ENCODE measurements at regions not wholly inside any gene's neighbourhood (a gene's known extent, or its start where the extent isn't known, plus 50 kb on each side); places are given as distances from the start of the nearest gene placed in this dataset.
"Not testable (repeated sequence)": the region's sequence is repeated elsewhere in the genome, so short reads cannot be mapped to it uniquely, and the experiment has no call there.

- no peaks in the 10 kb centered on the region for H3K4me1 Mint-ChIP-seq (ENCODE audit: low read depth, unreplicated experiment)
- no peaks in the 10 kb centered on the region for H3K36me3 Mint-ChIP-seq (ENCODE audit: unreplicated experiment)
- DNase-seq, result no peak
- TF ChIP-seq CTCF (IDR thresholded peaks at IDR 0.05; ENCODE audit: partially characterized antibody, unreplicated experiment), result no peak
- H3K27me3 Mint-ChIP-seq (ENCODE audit: unreplicated experiment), result no peaks in the 10 kb centered on the region
- H3K9me3 Mint-ChIP-seq (ENCODE audit: unreplicated experiment), result no peaks in the 10 kb centered on the region
- no peak overlapping the region for H3K27ac Mint-ChIP-seq (ENCODE audit: unreplicated experiment)
- no peak overlapping the region for H3K4me3 Mint-ChIP-seq (ENCODE audit: unreplicated experiment)
Measured at GRCh38 chr14:43297794-43298193, 1209.3 kb downstream of the FSCB start.

GRCh38 chr14:43296061-43296460 lies 1211.0 kb downstream of the FSCB start:
- not testable (repeated sequence) for H3K4me3 Mint-ChIP-seq (ENCODE audit: unreplicated experiment); H3K27ac Mint-ChIP-seq (ENCODE audit: unreplicated experiment); DNase-seq; H3K9me3 Mint-ChIP-seq (ENCODE audit: unreplicated experiment); H3K27me3 Mint-ChIP-seq (ENCODE audit: unreplicated experiment); H3K36me3 Mint-ChIP-seq (ENCODE audit: unreplicated experiment); H3K4me1 Mint-ChIP-seq (ENCODE audit: low read depth, unreplicated experiment)

GRCh38 chr14:43285575-43285974 lies 1221.5 kb downstream of the FSCB start:
- Mint-ChIP-seq H3K27me3 (ENCODE audit: unreplicated experiment) (no peaks in the 10 kb centered on the region), H3K4me3 (ENCODE audit: unreplicated experiment) (no peak overlapping the region), H3K4me1 (ENCODE audit: low read depth, unreplicated experiment) (no peaks in the 10 kb centered on the region), H3K36me3 (ENCODE audit: unreplicated experiment) (no peaks in the 10 kb centered on the region), H3K9me3 (ENCODE audit: unreplicated experiment) (no peaks in the 10 kb centered on the region), H3K27ac (ENCODE audit: unreplicated experiment) (no peak overlapping the region)
- TF ChIP-seq CTCF (IDR thresholded peaks at IDR 0.05; ENCODE audit: partially characterized antibody, unreplicated experiment), result no peak
- no peak for DNase-seq

GRCh38 chr14:43260056-43260455 lies 1247.0 kb downstream of the FSCB start:
- H3K36me3 Mint-ChIP-seq (ENCODE audit: unreplicated experiment), result peaks cover 4% of the 10 kb centered on the region
- DNase-seq, result no peak
- H3K27ac Mint-ChIP-seq (ENCODE audit: unreplicated experiment), result no peak overlapping the region
- H3K27me3 Mint-ChIP-seq (ENCODE audit: unreplicated experiment), result peaks cover 3% of the 10 kb centered on the region
- H3K4me3 Mint-ChIP-seq (ENCODE audit: unreplicated experiment), result no peak overlapping the region
- no peak for TF ChIP-seq CTCF (IDR thresholded peaks at IDR 0.05; ENCODE audit: partially characterized antibody, unreplicated experiment)
- H3K4me1 Mint-ChIP-seq (ENCODE audit: low read depth, unreplicated experiment), result no peaks in the 10 kb centered on the region
- H3K9me3 Mint-ChIP-seq (ENCODE audit: unreplicated experiment), result no peaks in the 10 kb centered on the region

GRCh38 chr14:43258396-43258795 lies 1248.7 kb downstream of the FSCB start:
- H3K27me3 Mint-ChIP-seq (ENCODE audit: unreplicated experiment), result peaks cover 7% of the 10 kb centered on the region
- peaks cover 4% of the 10 kb centered on the region for H3K36me3 Mint-ChIP-seq (ENCODE audit: unreplicated experiment)
- no peak for DNase-seq
- no peak overlapping the region for H3K27ac Mint-ChIP-seq (ENCODE audit: unreplicated experiment)
- no peak for TF ChIP-seq CTCF (IDR thresholded peaks at IDR 0.05; ENCODE audit: partially characterized antibody, unreplicated experiment)
- H3K4me1 Mint-ChIP-seq (ENCODE audit: low read depth, unreplicated experiment), result no peaks in the 10 kb centered on the region
- no peaks in the 10 kb centered on the region for H3K9me3 Mint-ChIP-seq (ENCODE audit: unreplicated experiment)
- no peak overlapping the region for H3K4me3 Mint-ChIP-seq (ENCODE audit: unreplicated experiment)

- H3K4me3 Mint-ChIP-seq (ENCODE audit: unreplicated experiment); H3K9me3 Mint-ChIP-seq (ENCODE audit: unreplicated experiment); H3K27ac Mint-ChIP-seq (ENCODE audit: unreplicated experiment); H3K27me3 Mint-ChIP-seq (ENCODE audit: unreplicated experiment); DNase-seq; H3K4me1 Mint-ChIP-seq (ENCODE audit: low read depth, unreplicated experiment); H3K36me3 Mint-ChIP-seq (ENCODE audit: unreplicated experiment): not testable (repeated sequence)
Measured at GRCh38 chr14:43256996-43257395, 1250.1 kb downstream of the FSCB start.
